ENCODE measurements at regions not wholly inside any gene's neighbourhood (a gene's known extent, or its start where the extent isn't known, plus 50 kb on each side); places are given as distances from the start of the nearest gene placed in this dataset.

- no peak for DNase-seq
Observed at GRCh38 chr21:41671212-41671762, 95.6 kb downstream of the RIPK4 start.

DNA sequence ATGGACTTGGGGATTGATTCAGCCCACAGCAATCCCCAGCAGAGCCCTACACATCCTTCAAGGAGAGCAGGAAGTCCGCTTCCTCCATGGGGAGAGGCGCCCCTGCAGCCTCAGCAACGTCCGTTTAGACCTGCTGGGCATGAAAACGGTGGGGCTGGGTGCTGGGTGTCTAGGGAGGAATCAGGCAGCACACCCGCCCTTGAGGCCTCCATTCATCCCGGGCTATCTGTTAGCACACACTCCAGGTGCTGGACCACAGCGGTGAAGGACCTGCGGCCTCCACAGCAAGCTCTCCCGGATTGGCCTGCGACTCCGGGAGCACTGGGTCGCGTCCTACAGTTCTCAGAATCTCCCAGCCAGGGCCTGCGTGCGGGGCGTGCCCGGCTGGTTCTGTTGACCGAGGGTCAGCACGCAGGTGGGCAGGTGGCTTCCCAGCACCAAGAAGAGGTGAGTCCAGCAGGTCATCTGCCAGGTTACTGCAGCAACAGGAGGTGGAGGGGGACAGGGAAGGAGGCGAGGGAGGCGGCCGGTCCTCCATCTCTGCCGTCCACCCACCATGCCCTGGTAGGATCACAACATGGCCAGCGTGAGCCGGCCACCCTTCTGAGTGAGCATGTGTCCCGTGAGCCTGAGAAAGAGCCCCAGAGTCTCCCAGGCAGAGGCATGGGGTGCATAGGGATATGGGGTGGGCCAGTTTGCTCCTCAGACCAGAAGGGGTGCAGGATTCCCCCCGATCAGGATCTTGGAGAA lies 96.6 kb downstream of the RIPK4 start:
- no peak for DNase-seq

GRCh38 chr21:41669533-41669830 lies 97.4 kb downstream of the RIPK4 start:
- no peak for DNase-seq

DNA sequence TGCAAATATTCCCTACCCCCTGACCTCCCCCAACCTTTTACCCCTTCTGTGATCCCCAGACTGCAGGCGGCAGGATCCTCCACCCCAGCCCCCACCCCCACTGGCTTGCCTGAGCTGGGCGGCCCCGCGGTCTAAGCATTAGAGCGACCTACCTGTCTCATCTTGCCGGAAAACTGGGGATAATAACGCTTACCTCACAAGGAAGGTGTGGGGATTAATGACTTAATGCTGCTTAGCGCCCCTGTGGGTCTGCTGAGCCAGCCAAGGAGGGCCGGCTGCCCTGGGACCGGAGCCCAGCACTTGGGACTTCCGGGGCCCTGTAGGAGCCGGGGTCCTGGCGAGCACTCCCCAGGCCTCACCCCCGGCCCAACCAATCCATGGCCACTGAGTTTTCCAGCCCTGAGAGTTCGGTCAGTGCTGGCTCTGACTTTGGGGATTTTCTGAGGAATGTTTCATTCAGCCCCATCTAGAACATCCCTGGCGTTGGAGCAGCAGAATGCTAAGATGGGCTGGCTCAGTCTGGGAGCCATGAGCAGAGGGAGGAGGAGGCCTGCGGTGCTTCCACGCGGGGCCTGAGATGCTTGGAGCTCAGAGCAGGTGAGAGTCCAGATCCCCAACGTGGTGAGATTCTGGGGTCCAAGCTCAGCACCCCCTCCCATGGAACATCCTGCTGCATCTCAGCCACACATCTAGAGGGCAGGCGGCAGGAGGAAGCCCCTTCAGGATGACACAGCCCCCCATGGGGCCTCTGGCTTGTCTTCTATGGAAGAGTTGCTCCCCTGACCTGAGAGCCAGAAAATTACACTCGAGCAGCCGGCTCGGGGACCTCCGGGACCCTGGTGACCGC lies 97.9 kb downstream of the RIPK4 start:
- no peak for DNase-seq

GRCh38 chr21:41668051-41668541 lies 98.8 kb downstream of the RIPK4 start:
- no peak for DNase-seq

GRCh38 chr21:41667136-41667535 lies 99.7 kb downstream of the RIPK4 start:
- no peak for DNase-seq

GRCh38 chr21:41666641-41667081 lies 100.2 kb downstream of the RIPK4 start:
- no peak for DNase-seq

- no peak for DNase-seq
Observed at GRCh38 chr21:41665766-41666595, 100.9 kb downstream of the RIPK4 start.

GRCh38 chr21:41664881-41665765 lies 101.7 kb downstream of the RIPK4 start:
- DNase-seq, result no peak

GRCh38 chr21:41663805-41664788 lies 102.8 kb downstream of the RIPK4 start:
- no peak for DNase-seq

- no peak for DNase-seq
Observed at GRCh38 chr21:41662761-41663160, 104.1 kb downstream of the RIPK4 start.

GRCh38 chr21:41662161-41662560 lies 104.7 kb downstream of the RIPK4 start:
- DNase-seq, result no peak

DNA sequence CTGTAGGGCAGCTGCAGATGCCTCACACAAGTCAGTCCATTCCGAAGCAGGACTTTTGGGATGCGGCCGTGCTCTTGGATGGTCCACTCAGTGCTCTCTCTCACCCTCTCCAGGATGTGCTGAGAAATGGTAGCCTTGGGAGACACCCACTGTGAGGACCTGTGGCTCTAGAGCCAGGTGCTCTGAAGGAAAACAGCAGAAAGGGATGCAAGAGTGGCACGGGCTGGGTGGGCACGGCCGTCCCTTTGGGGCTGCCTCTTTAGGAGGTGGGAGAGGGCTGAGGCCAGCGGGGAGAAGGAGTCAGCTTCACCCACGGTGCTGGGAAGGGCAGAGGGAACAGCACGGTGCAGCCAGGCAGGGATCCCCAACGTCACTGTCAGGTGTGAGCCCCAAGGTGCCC lies 106.1 kb downstream of the RIPK4 start:
- no peak for DNase-seq

DNA sequence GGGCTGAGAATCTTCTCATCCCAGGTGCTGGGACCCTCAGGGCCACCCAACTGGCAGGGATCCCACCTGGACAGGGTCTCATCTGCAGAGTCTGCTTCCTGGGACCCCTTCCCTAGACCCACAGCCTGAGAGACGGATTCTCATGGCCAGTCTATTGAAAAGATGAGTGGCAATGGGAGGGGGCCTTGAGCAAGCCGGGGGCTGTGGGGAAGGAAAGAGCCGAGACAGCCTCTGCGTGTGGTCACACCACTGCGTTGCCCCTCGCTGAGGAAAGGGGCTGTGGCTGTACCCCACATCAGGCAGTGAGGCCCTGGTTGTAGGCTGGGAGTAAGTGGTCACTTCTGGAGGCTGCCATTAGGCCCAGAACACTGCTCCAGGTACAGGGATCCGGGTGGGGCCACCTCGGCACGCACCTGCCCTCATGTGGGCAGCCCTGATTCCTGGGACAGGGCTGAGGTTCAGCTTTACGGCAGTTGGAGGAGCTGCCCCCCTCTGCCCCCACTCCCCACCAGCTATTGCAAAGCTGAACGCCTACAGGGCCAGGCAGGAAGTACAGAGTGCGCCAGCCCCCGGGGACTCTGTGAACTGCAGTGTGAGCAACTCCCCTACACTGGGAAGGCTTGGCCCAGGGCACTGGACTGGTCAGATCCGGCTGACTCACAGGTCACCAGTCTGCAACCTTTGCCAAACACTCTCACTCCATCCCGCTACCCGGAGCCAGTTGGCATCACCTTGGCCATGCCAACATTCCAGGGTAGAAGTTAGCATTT lies 106.9 kb downstream of the RIPK4 start:
- no peak for DNase-seq

- DNase-seq, result no peak
Observed at GRCh38 chr21:41656946-41657525, 109.8 kb downstream of the RIPK4 start.

DNA sequence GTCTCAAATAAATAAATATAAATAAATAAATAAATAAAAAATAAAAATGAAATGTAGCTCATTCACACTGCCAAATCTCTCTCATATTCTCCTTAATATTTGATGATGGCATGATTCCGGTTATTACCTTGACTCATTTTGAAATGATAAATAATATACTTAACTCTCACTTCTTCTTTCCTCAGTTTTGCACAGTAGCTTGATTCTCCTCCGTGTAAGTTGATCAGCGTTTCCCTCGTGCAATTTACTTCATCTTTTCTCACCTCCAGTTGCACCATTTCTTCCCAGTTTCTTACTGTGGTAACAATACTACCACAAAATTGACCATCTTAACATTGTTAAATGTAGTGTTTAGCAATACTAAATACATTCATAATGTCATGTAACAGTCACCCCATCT lies 111.6 kb downstream of the RIPK4 start:
- DNase-seq, result no peak

- no peak for DNase-seq
Observed at GRCh38 chr21:41653954-41654491, 112.8 kb downstream of the RIPK4 start.

DNA sequence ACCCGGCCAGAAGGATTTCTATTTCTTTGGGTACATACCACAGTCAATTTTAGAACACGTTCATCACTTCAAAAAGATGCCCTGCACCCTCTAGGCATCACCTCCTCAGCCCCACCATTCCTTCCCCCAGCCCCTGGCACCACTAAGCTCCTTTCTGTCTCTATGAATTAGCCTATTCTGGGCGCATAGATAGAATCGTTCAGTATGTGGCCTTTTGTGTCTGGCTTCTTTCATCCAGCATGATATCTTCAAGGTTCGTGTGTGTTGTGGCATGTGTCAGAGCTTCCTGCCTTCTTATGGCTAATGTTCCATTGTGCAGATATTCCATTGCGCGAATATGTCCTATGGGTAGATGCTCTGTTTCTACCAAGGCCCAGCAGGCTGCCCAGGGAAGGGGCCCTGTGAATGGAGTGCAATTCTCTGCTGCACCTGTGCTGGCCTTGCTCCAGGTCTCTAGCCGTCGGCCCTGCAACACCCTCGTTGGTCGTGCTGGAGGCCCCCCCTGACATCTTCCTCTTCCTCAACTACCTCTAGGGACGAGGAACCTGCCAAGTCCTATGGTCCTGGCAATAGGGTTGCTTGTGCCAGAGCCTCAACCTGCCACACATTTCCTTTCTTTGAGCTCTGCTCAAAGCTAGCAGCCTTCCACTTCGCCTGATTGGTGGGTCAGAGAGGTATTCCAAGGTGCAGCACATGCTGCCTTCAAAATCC lies 113.5 kb downstream of the RIPK4 start:
- DNase-seq, result no peak

Data from stimulated activated CD8-positive, alpha-beta memory T cell treated with anti-CD3 and anti-CD28 coated beads, Interleukin-4, amount 100 ng/mL, for 48 hours (primary cell).